GM21381 (cell line): ENCODE measurements at regions not wholly inside any gene's neighbourhood (a gene's known extent, or its start where the extent isn't known, plus 50 kb on each side); places are given as distances from the start of the nearest gene placed in this dataset.

Experiments used
- ATAC-seq: cut with Tn5 transposase; IDR thresholded peaks from one replicate; pipeline ENCODE4 v1.9.1; 2021; ENCODE audit warnings: mild to moderate bottlenecking, moderate library complexity; ENCODE audit not compliant: unreplicated experiment

- ATAC-seq = no peak
Observed at GRCh38 chr2:15856318-15856717, 84.0 kb upstream of the MYCN start.

- ATAC-seq = no peak
Observed at GRCh38 chr2:15858466-15858865, 81.9 kb upstream of the MYCN start.

GRCh38 chr2:15860051-15860663 lies 80.2 kb upstream of the MYCN start:
- no peak for ATAC-seq

- no peak for ATAC-seq
Observed at GRCh38 chr2:15860760-15861159, 79.6 kb upstream of the MYCN start.

- no peak for ATAC-seq
Observed at GRCh38 chr2:15861172-15861822, 79.1 kb upstream of the MYCN start.

GRCh38 chr2:15861898-15862297 lies 78.5 kb upstream of the MYCN start:
- no peak for ATAC-seq

GRCh38 chr2:15863089-15863488 lies 77.3 kb upstream of the MYCN start:
- no peak for ATAC-seq

- ATAC-seq = no peak
Observed at GRCh38 chr2:15863494-15864175, 76.7 kb upstream of the MYCN start.

- no peak for ATAC-seq
Observed at GRCh38 chr2:15864176-15864769, 76.1 kb upstream of the MYCN start.

GRCh38 chr2:15865923-15866322 lies 74.4 kb upstream of the MYCN start:
- no peak for ATAC-seq

- no peak for ATAC-seq
Observed at GRCh38 chr2:15866563-15867193, 73.7 kb upstream of the MYCN start.

GRCh38 chr2:15867194-15868171 lies 72.9 kb upstream of the MYCN start:
- no peak for ATAC-seq

- ATAC-seq = no peak
Observed at GRCh38 chr2:15868186-15868585, 72.2 kb upstream of the MYCN start.

GRCh38 chr2:15868704-15869103 lies 71.6 kb upstream of the MYCN start:
- no peak for ATAC-seq

GRCh38 chr2:15869396-15869795 lies 71.0 kb upstream of the MYCN start:
- ATAC-seq = no peak

GRCh38 chr2:15869871-15870270 lies 70.5 kb upstream of the MYCN start:
- ATAC-seq = no peak

- ATAC-seq = no peak
Observed at GRCh38 chr2:15870565-15870964, 69.8 kb upstream of the MYCN start.

GRCh38 chr2:15871239-15871783 lies 69.0 kb upstream of the MYCN start:
- ATAC-seq = no peak

GRCh38 chr2:15872854-15873253 lies 67.5 kb upstream of the MYCN start:
- no peak for ATAC-seq

- ATAC-seq = no peak
Observed at GRCh38 chr2:15874321-15874720, 66.0 kb upstream of the MYCN start.
